K562 (cell line): ENCODE measurements at regions not wholly inside any gene's neighbourhood (a gene's known extent, or its start where the extent isn't known, plus 50 kb on each side); places are given as distances from the start of the nearest gene placed in this dataset.

Experiments used
- ATAC-seq: fragments of 200-7000 bp; cut with Tn5 transposase; 3 replicates; pipeline ENCODE4 v1.9.1; 2020; ENCODE audit warnings: moderate library complexity
- BruUV-seq: library from RNA; stranded (reverse); fragments of 400-500 nt; replicated peaks from 2 replicates; lab custom pipeline; 2021; lab: Mats Ljungman, UMichigan
- CTCF ChIA-PET: fragments of 300-600 bp; formaldehyde crosslinking; extraction: SDS; loops from one replicate; lab custom pipeline; 2021; ENCODE audit warnings: low intra/inter-chr PET ratio; lab: Yijun Ruan, JAX
- POLR2A ChIA-PET: fragments of 300-600, 350-650 bp; sonication (Branson Sonifier 250); formaldehyde crosslinking; extraction: SDS; loops from one replicate; lab custom pipeline; 2021; ENCODE audit warnings: antibody characterized with exemption, inconsistent platforms; lab: Yijun Ruan, JAX
- DNase-seq, 4 experiments: peaks; one replicate each; pipeline versions ENCODE4 v3.0.0 to v3.0.0-alpha.2; 2011 to 2018; ENCODE audit warnings: low spot score in 3 of 4, mixed read lengths in 3 of 4; ENCODE audit errors: extremely low read depth in 1 of 4
- FAIRE-seq: peaks from 2 replicates; lab custom pipeline; 2011; peaks lifted over from hg19 to GRCh38; lab: Jason Lieb, UNC
- H2AFZ ChIP-seq: 2 replicates; pipeline ENCODE4 v1.6.0; 2011; ENCODE audit warnings: low read depth, low read length, control low read depth, inconsistent platforms
- H3K27ac ChIP-seq: fragments of 200-600 bp; 3 replicates; pipeline ENCODE4 v1.8.0; 2011; ENCODE audit warnings: low read depth, mild to moderate bottlenecking, control low read depth, inconsistent platforms, low read length, moderate library complexity, mixed read lengths; ENCODE audit errors: extremely low read depth
- H3K27me3 ChIP-seq, 2 experiments: fragments of 300-600 bp in 1 of 2; 2 replicates in 1 of 2; 3 replicates in 1 of 2; pipeline versions ENCODE4 v1.6.0 to v1.8.0; 2011; ENCODE audit warnings: inconsistent platforms in 2 of 2, low read length in 2 of 2, mild to moderate bottlenecking in 1 of 2, mixed read lengths in 1 of 2, moderate library complexity in 1 of 2; ENCODE audit not compliant: control insufficient read depth in 2 of 2, insufficient read depth in 2 of 2
- H3K36me3 ChIP-seq: fragments of 300-600 bp; 3 replicates; pipeline ENCODE4 v1.8.0; 2011; ENCODE audit warnings: mild to moderate bottlenecking, low read length, inconsistent platforms; ENCODE audit not compliant: control insufficient read depth, insufficient read depth
- H3K4me1 ChIP-seq, 2 experiments: fragments of 200-600 bp in 1 of 2; replicated peaks in 1 of 2; 2 replicates in 1 of 2; 3 replicates in 1 of 2; pipeline versions ENCODE4 v1.5.1 to v1.8.0; 2011; ENCODE audit warnings: inconsistent platforms in 2 of 2, low read length in 2 of 2, mild to moderate bottlenecking in 1 of 2, mixed read lengths in 1 of 2, moderate library complexity in 1 of 2; ENCODE audit not compliant: control insufficient read depth in 2 of 2, insufficient read depth in 2 of 2
- H3K4me2 ChIP-seq: 2 replicates; pipeline ENCODE4 v1.6.1; 2011; ENCODE audit warnings: low read length, control low read depth, inconsistent platforms, mixed read lengths; ENCODE audit not compliant: insufficient read depth
- H3K4me3 ChIP-seq: fragments of 200-600 bp; sonication (generic), shearing (Covaris generic); 2 replicates; pipeline ENCODE4 v1.5.1; 2016; ENCODE audit warnings: control low read depth, inconsistent platforms
- H3K79me2 ChIP-seq: fragments of 200-600 bp; 3 replicates; pipeline ENCODE4 v1.8.0; 2011; ENCODE audit warnings: low read length, inconsistent platforms; ENCODE audit not compliant: control insufficient read depth, insufficient read depth
- H3K9ac ChIP-seq, 2 experiments: 2 replicates each; pipeline versions ENCODE4 v1.6.0 to v1.6.1; 2011; ENCODE audit warnings: low read depth in 2 of 2, low read length in 2 of 2, control low read depth in 1 of 2, inconsistent platforms in 1 of 2, mild to moderate bottlenecking in 1 of 2, mixed read lengths in 1 of 2; ENCODE audit not compliant: insufficient read depth in 1 of 2
- H3K9me1 ChIP-seq: one replicate; pipeline ENCODE4 v1.6.0; 2011; ENCODE audit warnings: inconsistent platforms, mild to moderate bottlenecking, low read length, moderate library complexity; ENCODE audit not compliant: control insufficient read depth, insufficient read depth
- H3K9me3 ChIP-seq: replicated peaks from 2 replicates; pipeline ENCODE4 v1.5.1; 2011; ENCODE audit warnings: low read depth, low read length, inconsistent platforms; ENCODE audit not compliant: control insufficient read depth, insufficient read depth
- H4K20me1 ChIP-seq: replicated peaks from 2 replicates; pipeline ENCODE4 v1.6.1; 2011; ENCODE audit warnings: low read length, inconsistent platforms, mixed read lengths; ENCODE audit not compliant: control insufficient read depth, insufficient read depth
- ATF4 ChIP-seq: fragments of 450-650 bp; formaldehyde crosslinking; IDR thresholded peaks from 2 replicates; pipeline ENCODE4 v1.4.0; 2022; ENCODE audit warnings: mild to moderate bottlenecking, moderate library complexity
- CAMTA2 ChIP-seq: fragments of 250-450 bp; sonication (Bioruptor Pico); conservative IDR thresholded peaks from 2 replicates; pipeline ENCODE4 v1.5.1; 2022
- E2F1 ChIP-seq: sonication (generic); formaldehyde crosslinking; IDR thresholded peaks from 2 replicates; pipeline ENCODE4 v1.8.1; 2023; ENCODE audit warnings: mild to moderate bottlenecking, missing genetic modification reagents, moderate library complexity
- GTF2B ChIP-seq: IDR thresholded peaks from 2 replicates; pipeline ENCODE4 v1.6.1; 2011; ENCODE audit not compliant: insufficient read length; ENCODE audit errors: extremely low read depth
- NFIC ChIP-seq: fragments of 450-650 bp; IDR thresholded peaks from 2 replicates; pipeline ENCODE4 v1.6.1; 2017; ENCODE audit warnings: mild to moderate bottlenecking, inconsistent platforms
- NUFIP1 ChIP-seq: fragments of 450-650 bp; IDR thresholded peaks from 2 replicates; pipeline ENCODE4 v1.6.1; 2018; ENCODE audit not compliant: partially characterized antibody
- POLR2AphosphoS2 ChIP-seq: IDR thresholded peaks from 2 replicates; pipeline ENCODE4 v1.6.1; 2012; ENCODE audit warnings: low read length, improper control_type of control experiment
- RFX5 ChIP-seq: IDR thresholded peaks from 2 replicates; pipeline ENCODE4 v1.6.1; 2011; ENCODE audit warnings: low read depth, mild to moderate bottlenecking, improper control_type of control experiment, low read length
- ZNF212 ChIP-seq: fragments of 450-650 bp; formaldehyde crosslinking; IDR thresholded peaks from 2 replicates; pipeline ENCODE4 v1.4.0; 2020; ENCODE audit warnings: mild to moderate bottlenecking
- ZNF24 ChIP-seq: fragments of 450-650 bp; IDR thresholded peaks from 2 replicates; pipeline ENCODE4 v1.6.1; 2016
- ZNF280A ChIP-seq: fragments of 450-650 bp; IDR thresholded peaks from 2 replicates; pipeline ENCODE4 v1.6.1; 2018; ENCODE audit warnings: mild to moderate bottlenecking, low read depth; ENCODE audit not compliant: partially characterized antibody
- ZNF780A ChIP-seq: fragments of 250-450 bp; sonication (Bioruptor Pico); IDR thresholded peaks from 2 replicates; pipeline ENCODE4 v1.5.0; 2021; ENCODE audit warnings: mild to moderate bottlenecking
- WGBS: fragments of 100-300 bp; shearing (Covaris generic); methylation state at CpG from one replicate; pipeline ENCODE4 v1.1.6; 2016; ENCODE audit warnings: low coverage, mixed read lengths; ENCODE audit not compliant: insufficient coverage; ENCODE audit errors: missing lambda C conversion rate; 5-methylcytosine and 5-hydroxymethylcytosine counted together
- in situ Hi-C: fragments of 300-500 bp; cut with MboI; formaldehyde crosslinking; loops from 4 replicates; pipeline ENCODE4 v1.15.0; 2018; ENCODE audit warnings: inconsistent platforms, mixed read lengths
- intact Hi-C: fragments of 100-400 bp; cut with micrococcal nuclease; formaldehyde crosslinking; loops from 2 replicates; pipeline ENCODE4 v1.14.2; 2022

- no peaks in the 10 kb centered on the region for H3K79me2 ChIP-seq
- WGBS = 0% methylated on average over 6 of the region's 7 CpGs
- TF ChIP-seq NFIC (0 out of 2 replicates have a peak, but pooled peaks have one; percentile 13), NUFIP1 (no peak), CAMTA2 (CRISPR knock-in tag) (no peak)
- TF ChIP-seq, all 486 proteins: peak for 1
- H4K20me1 ChIP-seq = no peaks in the 10 kb centered on the region
- no peaks in the 10 kb centered on the region for H3K9me1 ChIP-seq
- ChIA-PET POLR2A (no interaction called here), CTCF (no interaction called here)
- H3K36me3 ChIP-seq = no peaks in the 10 kb centered on the region
- 0 out of 5 replicates have a peak, but pooled peaks cover 0 to 4% of the 10 kb centered on the region in 2 experiments for H3K27me3 ChIP-seq
- no peak overlapping the region for H3K4me2 ChIP-seq
- FAIRE-seq = no peak
- H3K9ac ChIP-seq = peak overlapping the region in 1 of 2 experiments; percentile 26; a peak in 1 of 4 replicates
- H3K9me3 ChIP-seq = no peaks in the 10 kb centered on the region
- intact Hi-C loops (no loop called here), in situ Hi-C loops (no loop called here)
- H3K27ac ChIP-seq = no peak overlapping the region
- BruUV-seq = no TSS peak
- no peak overlapping the region for H3K4me3 ChIP-seq
- no peak overlapping the region for H2AFZ ChIP-seq
- no peak for ATAC-seq
- no peaks in the 10 kb centered on the region; a peak in 2 of 5 replicates for H3K4me1 ChIP-seq
- DNase-seq = peak in 1 of 4 experiments; percentile 9
Observed at GRCh38 chr11:59267736-59268475, 55.2 kb upstream of the MPEG1 start.

- H3K9me1 ChIP-seq = no peaks in the 10 kb centered on the region
- in situ Hi-C loops (no loop called here), intact Hi-C loops (no loop called here)
- POLR2A ChIA-PET = no interaction called here
- WGBS = 4% methylated on average over 4 of the region's 4 CpGs
- H3K9ac ChIP-seq = no peak overlapping the region
- ATAC-seq = no peak
- H3K4me1 ChIP-seq = no peaks in the 10 kb centered on the region; a peak in 1 of 5 replicates
- no TSS peak for BruUV-seq
- H2AFZ ChIP-seq = no peak overlapping the region
- H3K27ac ChIP-seq = no peak overlapping the region
- H4K20me1 ChIP-seq = no peaks in the 10 kb centered on the region
- 0 out of 5 replicates have a peak, but pooled peaks cover 0 to 2% of the 10 kb centered on the region in 2 experiments for H3K27me3 ChIP-seq
- FAIRE-seq = no peak
- no peaks in the 10 kb centered on the region for H3K36me3 ChIP-seq
- no peak for DNase-seq
- no peak overlapping the region for H3K4me3 ChIP-seq
- H3K4me2 ChIP-seq = no peak overlapping the region
- H3K9me3 ChIP-seq = no peaks in the 10 kb centered on the region
- CTCF ChIA-PET = no interaction called here
- H3K79me2 ChIP-seq = no peaks in the 10 kb centered on the region
- no peak for TF ChIP-seq ZNF212 (CRISPR knock-in tag)
- no peak for TF ChIP-seq RFX5
- TF ChIP-seq ZNF780A (CRISPR knock-in tag) = no peak
- TF ChIP-seq ATF4 (CRISPR knock-in tag) = no peak
- TF ChIP-seq POLR2AphosphoS2 = no peak
- TF ChIP-seq GTF2B = no peak
- no peak for TF ChIP-seq E2F1 (CRISPR knock-in tag)
- no peak for TF ChIP-seq ZNF280A
- TF ChIP-seq ZNF24 = no peak
Observed at GRCh38 chr11:59267196-59267595, 54.5 kb upstream of the MPEG1 start.
